ENCODE measurements at regions not wholly inside any gene's neighbourhood (a gene's known extent, or its start where the extent isn't known, plus 50 kb on each side); places are given as distances from the start of the nearest gene placed in this dataset.

- no peak for DNase-seq (ENCODE audit: low read depth)
- TF ChIP-seq CTCF (IDR thresholded peaks at IDR 0.05; ENCODE audit: control insufficient read depth, extremely low read depth, insufficient read depth): no peak
- H3K4me3 ChIP-seq (ENCODE audit: low read depth, low read length): no peak overlapping the region
Observed at GRCh38 chr12:111194703-111195051, 174.2 kb downstream of the PHETA1 start.

- no peak overlapping the region for H3K4me3 ChIP-seq (ENCODE audit: low read depth, low read length)
- TF ChIP-seq CTCF (IDR thresholded peaks at IDR 0.05; ENCODE audit: control insufficient read depth, extremely low read depth, insufficient read depth): no peak
- DNase-seq (ENCODE audit: low read depth): no peak
Observed at GRCh38 chr12:111193977-111194702, 174.8 kb downstream of the PHETA1 start.

- DNase-seq (ENCODE audit: low read depth): no peak
- no peak overlapping the region for H3K4me3 ChIP-seq (ENCODE audit: low read depth, low read length)
- no peak for TF ChIP-seq CTCF (IDR thresholded peaks at IDR 0.05; ENCODE audit: control insufficient read depth, extremely low read depth, insufficient read depth)
Observed at GRCh38 chr12:111193496-111193895, 175.4 kb downstream of the PHETA1 start.

GRCh38 chr12:111193067-111193466, 175.8 kb downstream of the PHETA1 start:
- no peak for DNase-seq (ENCODE audit: low read depth)
- H3K4me3 ChIP-seq (ENCODE audit: low read depth, low read length): no peak overlapping the region
- no peak for TF ChIP-seq CTCF (IDR thresholded peaks at IDR 0.05; ENCODE audit: control insufficient read depth, extremely low read depth, insufficient read depth)

- H3K4me3 ChIP-seq (ENCODE audit: low read depth, low read length): no peak overlapping the region
- no peak for DNase-seq (ENCODE audit: low read depth)
- TF ChIP-seq CTCF (IDR thresholded peaks at IDR 0.05; ENCODE audit: control insufficient read depth, extremely low read depth, insufficient read depth): no peak
Observed at GRCh38 chr12:111192647-111193046, 176.2 kb downstream of the PHETA1 start.

GRCh38 chr12:111190741-111191526, 178.0 kb downstream of the PHETA1 start:
- no peak for DNase-seq (ENCODE audit: low read depth)
- H3K4me3 ChIP-seq (ENCODE audit: low read depth, low read length): no peak overlapping the region
- no peak for TF ChIP-seq CTCF (IDR thresholded peaks at IDR 0.05; ENCODE audit: control insufficient read depth, extremely low read depth, insufficient read depth)
